ENCODE measurements at regions not wholly inside any gene's neighbourhood (a gene's known extent, or its start where the extent isn't known, plus 50 kb on each side); places are given as distances from the start of the nearest gene placed in this dataset.

GRCh38 chr18:67672716-67673115 lies 156.2 kb upstream of the DSEL start:
- TF ChIP-seq CTCF (IDR thresholded peaks at IDR 0.05; ENCODE audit: poor library complexity, severe bottlenecking): no peak
- H3K36me3 ChIP-seq (ENCODE audit: low read depth): no peaks in the 10 kb centered on the region
- no peak overlapping the region for H3K27ac ChIP-seq (ENCODE audit: poor library complexity, severe bottlenecking)
- H3K4me1 ChIP-seq (ENCODE audit: insufficient read depth, poor library complexity, severe bottlenecking): no peaks in the 10 kb centered on the region
- H3K27me3 ChIP-seq (ENCODE audit: insufficient read depth, poor library complexity, severe bottlenecking): no peaks in the 10 kb centered on the region
- no peak overlapping the region for H3K4me3 ChIP-seq (ENCODE audit: severe bottlenecking)
- no peaks in the 10 kb centered on the region for H3K9me3 ChIP-seq (ENCODE audit: severe bottlenecking)
- DNase-seq (ENCODE audit: low spot score) (no peak), ATAC-seq (ENCODE audit: low read depth) (no peak)

GRCh38 chr18:67672155-67672554 lies 155.6 kb upstream of the DSEL start:
- Histone ChIP-seq H3K27me3 (ENCODE audit: insufficient read depth, poor library complexity, severe bottlenecking) (no peaks in the 10 kb centered on the region), H3K4me3 (ENCODE audit: severe bottlenecking) (no peak overlapping the region), H3K9me3 (ENCODE audit: severe bottlenecking) (no peaks in the 10 kb centered on the region), H3K36me3 (ENCODE audit: low read depth) (no peaks in the 10 kb centered on the region), H3K27ac (ENCODE audit: poor library complexity, severe bottlenecking) (no peak overlapping the region), H3K4me1 (ENCODE audit: insufficient read depth, poor library complexity, severe bottlenecking) (no peaks in the 10 kb centered on the region)
- TF ChIP-seq CTCF (IDR thresholded peaks at IDR 0.05; ENCODE audit: poor library complexity, severe bottlenecking): no peak
- ATAC-seq (ENCODE audit: low read depth): peak; percentile 73
- no peak for DNase-seq (ENCODE audit: low spot score)

GRCh38 chr18:67670024-67670543 lies 153.6 kb upstream of the DSEL start:
- DNase-seq (ENCODE audit: low spot score): no peak
- Histone ChIP-seq H3K27ac (ENCODE audit: poor library complexity, severe bottlenecking) (peak overlapping the region; percentile 17), H3K36me3 (ENCODE audit: low read depth) (no peaks in the 10 kb centered on the region), H3K4me1 (ENCODE audit: insufficient read depth, poor library complexity, severe bottlenecking) (peaks cover 2% of the 10 kb centered on the region), H3K9me3 (ENCODE audit: severe bottlenecking) (no peaks in the 10 kb centered on the region), H3K4me3 (ENCODE audit: severe bottlenecking) (no peak overlapping the region), H3K27me3 (ENCODE audit: insufficient read depth, poor library complexity, severe bottlenecking) (no peaks in the 10 kb centered on the region)
- peak; percentile 86 for ATAC-seq (ENCODE audit: low read depth)
- TF ChIP-seq CTCF (IDR thresholded peaks at IDR 0.05; ENCODE audit: poor library complexity, severe bottlenecking): no peak

GRCh38 chr18:67665266-67665665 lies 148.7 kb upstream of the DSEL start:
- Histone ChIP-seq H3K27me3 (ENCODE audit: insufficient read depth, poor library complexity, severe bottlenecking) (no peaks in the 10 kb centered on the region), H3K36me3 (ENCODE audit: low read depth) (no peaks in the 10 kb centered on the region), H3K27ac (ENCODE audit: poor library complexity, severe bottlenecking) (no peak overlapping the region), H3K4me3 (ENCODE audit: severe bottlenecking) (no peak overlapping the region), H3K4me1 (ENCODE audit: insufficient read depth, poor library complexity, severe bottlenecking) (peaks cover 2% of the 10 kb centered on the region), H3K9me3 (ENCODE audit: severe bottlenecking) (no peaks in the 10 kb centered on the region)
- no peak for TF ChIP-seq CTCF (IDR thresholded peaks at IDR 0.05; ENCODE audit: poor library complexity, severe bottlenecking)
- DNase-seq (ENCODE audit: low spot score): no peak
- peak; percentile 82 for ATAC-seq (ENCODE audit: low read depth)

GRCh38 chr18:67662996-67663395 lies 146.5 kb upstream of the DSEL start:
- DNase-seq (ENCODE audit: low spot score) (no peak), ATAC-seq (ENCODE audit: low read depth) (no peak)
- Histone ChIP-seq H3K9me3 (ENCODE audit: severe bottlenecking) (no peaks in the 10 kb centered on the region), H3K27ac (ENCODE audit: poor library complexity, severe bottlenecking) (no peak overlapping the region), H3K4me1 (ENCODE audit: insufficient read depth, poor library complexity, severe bottlenecking) (peaks cover 2% of the 10 kb centered on the region), H3K36me3 (ENCODE audit: low read depth) (no peaks in the 10 kb centered on the region), H3K4me3 (ENCODE audit: severe bottlenecking) (no peak overlapping the region), H3K27me3 (ENCODE audit: insufficient read depth, poor library complexity, severe bottlenecking) (no peaks in the 10 kb centered on the region)
- TF ChIP-seq CTCF (IDR thresholded peaks at IDR 0.05; ENCODE audit: poor library complexity, severe bottlenecking): no peak

Measured in RWPE2 (cell line).